Sigmoid colon (tissue), 4 donors: ENCODE measurements at regions not wholly inside any gene's neighbourhood (a gene's known extent, or its start where the extent isn't known, plus 50 kb on each side); places are given as distances from the start of the nearest gene placed in this dataset.

Experiments used
- EP300 ChIP-seq, 4 donors: sonication (generic); formaldehyde crosslinking; IDR thresholded peaks; one replicate each; pipeline ENCODE4 v1.6.1; 2017; ENCODE audit warnings: antibody characterized with exemption in 4 of 4
- POLR2AphosphoS5 ChIP-seq, 4 donors: sonication (generic); formaldehyde crosslinking; IDR thresholded peaks; one replicate each; pipeline ENCODE4 v1.6.1; 2017; ENCODE audit warnings: antibody characterized with exemption in 4 of 4

- TF ChIP-seq POLR2AphosphoS5 (IDR thresholded peaks at IDR 0.05) = no peak
- TF ChIP-seq EP300 (IDR thresholded peaks at IDR 0.05) = no peak
Observed at GRCh38 chr10:130337305-130337640, 201.1 kb downstream of the GLRX3 start.
